Neuronal stem cell (in vitro differentiated cells): ENCODE measurements at regions not wholly inside any gene's neighbourhood (a gene's known extent, or its start where the extent isn't known, plus 50 kb on each side); places are given as distances from the start of the nearest gene placed in this dataset.

Experiments
- DNase-seq: peaks from one replicate; pipeline ENCODE4 v3.0.0-alpha.2; 2013; ENCODE audit warnings: low spot score
- H2AFZ ChIP-seq: one replicate; pipeline ENCODE4 v1.6.1; 2013; ENCODE audit warnings: mild to moderate bottlenecking, low read length, inconsistent platforms
- H2AK5ac ChIP-seq: 2 replicates; pipeline ENCODE4 v1.6.1; 2013; ENCODE audit warnings: low read depth, mild to moderate bottlenecking, inconsistent platforms, low read length, moderate library complexity, mixed read lengths
- H2BK120ac ChIP-seq: 2 replicates; pipeline ENCODE4 v1.6.1; 2013; ENCODE audit warnings: low read depth, mild to moderate bottlenecking, inconsistent platforms, low read length, moderate library complexity, mixed read lengths
- H2BK12ac ChIP-seq: one replicate; pipeline ENCODE4 v1.6.1; 2013; ENCODE audit warnings: low read length, inconsistent platforms
- H2BK15ac ChIP-seq: 2 replicates; pipeline ENCODE4 v1.6.1; 2013; ENCODE audit warnings: mild to moderate bottlenecking, low read length, inconsistent platforms, mixed read lengths
- H2BK5ac ChIP-seq: one replicate; pipeline ENCODE4 v1.6.1; 2013; ENCODE audit warnings: inconsistent platforms, mild to moderate bottlenecking, low read length, moderate library complexity
- H3K14ac ChIP-seq: one replicate; pipeline ENCODE4 v1.6.1; 2013; ENCODE audit warnings: low read length, inconsistent platforms
- H3K18ac ChIP-seq: 2 replicates; pipeline ENCODE4 v1.6.1; 2013; ENCODE audit warnings: low read length, inconsistent platforms
- H3K23ac ChIP-seq: 2 replicates; pipeline ENCODE4 v1.6.1; 2013; ENCODE audit warnings: low read depth, mild to moderate bottlenecking, mixed read lengths, low read length, inconsistent platforms; ENCODE audit not compliant: poor library complexity
- H3K27ac ChIP-seq: replicated peaks from 3 replicates; pipeline ENCODE4 v1.5.1; 2013; ENCODE audit warnings: low read length, inconsistent platforms
- H3K27me3 ChIP-seq, 3 experiments: 2 replicates each; pipeline ENCODE4 v1.6.1; 2013; ENCODE audit warnings: low read length in 3 of 3, mild to moderate bottlenecking in 2 of 3, inconsistent platforms in 1 of 3, low read depth in 1 of 3, mixed read lengths in 1 of 3, moderate library complexity in 1 of 3; ENCODE audit not compliant: control insufficient read depth in 3 of 3, insufficient read depth in 3 of 3
- H3K36me3 ChIP-seq, 2 donors: replicated peaks in 1 of 2; 2 replicates each; pipeline ENCODE4 v1.6.1; 2013; ENCODE audit warnings: low read length in 2 of 2; ENCODE audit not compliant: control insufficient read depth in 2 of 2, insufficient read depth in 2 of 2
- H3K4ac ChIP-seq: 2 replicates; pipeline ENCODE4 v1.6.1; 2013; ENCODE audit warnings: inconsistent platforms, mild to moderate bottlenecking, low read length, moderate library complexity
- H3K4me1 ChIP-seq, 2 donors: 1 replicate in 1 of 2; 2 replicates in 1 of 2; pipeline ENCODE4 v1.6.1; 2013; ENCODE audit warnings: low read length in 2 of 2, low read depth in 1 of 2; ENCODE audit not compliant: control insufficient read depth in 2 of 2, insufficient read depth in 1 of 2
- H3K4me2 ChIP-seq: one replicate; pipeline ENCODE4 v1.6.1; 2013; ENCODE audit warnings: mild to moderate bottlenecking, low read length, inconsistent platforms; ENCODE audit not compliant: insufficient read depth, poor library complexity, severe bottlenecking
- H3K4me3 ChIP-seq, 2 donors: 2 replicates each; pipeline ENCODE4 v1.5.1; 2013; ENCODE audit warnings: low read length in 2 of 2, mild to moderate bottlenecking in 2 of 2, inconsistent platforms in 1 of 2, moderate library complexity in 1 of 2
- H3K79me1 ChIP-seq: one replicate; pipeline ENCODE4 v1.6.1; 2013; ENCODE audit warnings: low read depth, mild to moderate bottlenecking, inconsistent platforms, low read length, moderate library complexity
- H3K9ac ChIP-seq: one replicate; pipeline ENCODE4 v1.6.1; 2013; ENCODE audit warnings: mild to moderate bottlenecking, low read depth, low read length, inconsistent platforms; ENCODE audit not compliant: poor library complexity
- H3K9me3 ChIP-seq, 2 donors: replicated peaks in 1 of 2; 2 replicates each; pipeline versions ENCODE3 to v1.6.1; 2013; ENCODE audit warnings: low read length in 2 of 2, mild to moderate bottlenecking in 2 of 2, inconsistent platforms in 1 of 2, low read depth in 1 of 2, mixed read lengths in 1 of 2, moderate library complexity in 1 of 2; ENCODE audit not compliant: control insufficient read depth in 2 of 2, insufficient read depth in 1 of 2
- H4K8ac ChIP-seq: one replicate; pipeline ENCODE4 v1.6.1; 2013; ENCODE audit warnings: low read depth, mild to moderate bottlenecking, inconsistent platforms, low read length, moderate library complexity
- H4K91ac ChIP-seq: one replicate; pipeline ENCODE4 v1.6.1; 2013; ENCODE audit warnings: low read length, low read depth, mild to moderate bottlenecking, inconsistent platforms; ENCODE audit not compliant: poor library complexity
- WGBS, 2 donors: extraction: QIAGEN DNeasy Blood & Tissue Kit; methylation state at CpG; one replicate each; pipeline ENCODE4 v1.1.7; 2013; ENCODE audit warnings: missing lambda C conversion rate in 2 of 2, mixed read lengths in 1 of 2; ENCODE audit not compliant: insufficient read length in 2 of 2, insufficient replicate concordance in 1 of 2; ENCODE audit errors: extremely low coverage in 2 of 2; 5-methylcytosine and 5-hydroxymethylcytosine counted together

GRCh38 chr5:164560216-164560615 is 1054.8 kb downstream of the MAT2B start:
- Histone ChIP-seq H3K9me3 (no peaks in the 10 kb centered on the region), H2BK12ac (no peak overlapping the region), H3K27ac (no peak overlapping the region), H3K4ac (no peak overlapping the region), H3K36me3 (no peaks in the 10 kb centered on the region), H3K4me2 (no peak overlapping the region), H2AK5ac (no peak overlapping the region), H3K18ac (no peak overlapping the region), H3K14ac (no peak overlapping the region), H2BK5ac (no peak overlapping the region), H3K9ac (no peak overlapping the region), H4K91ac (no peak overlapping the region), H3K79me1 (no peaks in the 10 kb centered on the region), H2BK15ac (no peak overlapping the region), H3K23ac (no peak overlapping the region), H4K8ac (no peak overlapping the region), H3K27me3 (no peaks in the 10 kb centered on the region), H2BK120ac (no peak overlapping the region), H3K4me1 (no peaks in the 10 kb centered on the region), H3K4me3 (no peak overlapping the region), H2AFZ (no peak overlapping the region)
- no peak for DNase-seq
- no CpG with 5 or more reads among the region's 4 CpGs for WGBS, 2 donors

GRCh38 chr5:164561933-164562872 is 1056.8 kb downstream of the MAT2B start:
- WGBS, 2 donors: no CpG with 5 or more reads among the region's 7 CpGs
- Histone ChIP-seq H2AK5ac (no peak overlapping the region), H2BK120ac (no peak overlapping the region)

GRCh38 chr5:164563370-164563769 is 1058.0 kb downstream of the MAT2B start:
- no peak overlapping the region for H2AK5ac ChIP-seq
- H2BK120ac ChIP-seq: no peak overlapping the region
- no peak overlapping the region for H3K27ac ChIP-seq
- no peak overlapping the region for H2BK15ac ChIP-seq
- H3K23ac ChIP-seq: no peak overlapping the region
- no peaks in the 10 kb centered on the region for H3K79me1 ChIP-seq
- no peak overlapping the region for H4K91ac ChIP-seq
- H3K4me2 ChIP-seq: no peak overlapping the region
- H3K18ac ChIP-seq: no peak overlapping the region
- no peak overlapping the region for H2BK12ac ChIP-seq
- WGBS, 2 donors: no CpG with 5 or more reads among the region's 1 CpG
- no peak overlapping the region for H3K4me3 ChIP-seq
- no peaks in the 10 kb centered on the region for H3K27me3 ChIP-seq
- no peak overlapping the region for H3K9ac ChIP-seq
- no peak for DNase-seq
- no peak overlapping the region for H3K4ac ChIP-seq
- no peaks in the 10 kb centered on the region for H3K9me3 ChIP-seq
- H4K8ac ChIP-seq: no peak overlapping the region
- H3K14ac ChIP-seq: no peak overlapping the region
- H3K4me1 ChIP-seq: no peaks in the 10 kb centered on the region
- H3K36me3 ChIP-seq: no peaks in the 10 kb centered on the region
- no peak overlapping the region for H2BK5ac ChIP-seq
- no peak overlapping the region for H2AFZ ChIP-seq

More at GRCh38 chr5:164561933-164562872, 1056.8 kb downstream of the MAT2B start:
- no peak overlapping the region for H3K4me3 ChIP-seq
- no peak overlapping the region for H2BK5ac ChIP-seq
- H3K27me3 ChIP-seq: no peaks in the 10 kb centered on the region
- no peaks in the 10 kb centered on the region for H3K4me1 ChIP-seq
- H2BK12ac ChIP-seq: no peak overlapping the region
- H3K18ac ChIP-seq: no peak overlapping the region
- no peaks in the 10 kb centered on the region for H3K9me3 ChIP-seq
- H3K4ac ChIP-seq: no peak overlapping the region
- no peak overlapping the region for H4K91ac ChIP-seq
- no peak overlapping the region for H3K9ac ChIP-seq
- no peak overlapping the region for H4K8ac ChIP-seq
- H3K36me3 ChIP-seq: no peaks in the 10 kb centered on the region
- no peak overlapping the region for H2BK15ac ChIP-seq
- H3K23ac ChIP-seq: no peak overlapping the region
- H2AFZ ChIP-seq: no peak overlapping the region
- DNase-seq: no peak
- no peaks in the 10 kb centered on the region for H3K79me1 ChIP-seq
- H3K4me2 ChIP-seq: no peak overlapping the region
- H3K14ac ChIP-seq: no peak overlapping the region
- no peak overlapping the region for H3K27ac ChIP-seq

- no CpG with 5 or more reads among the region's 2 CpGs for WGBS, 2 donors
- H3K27me3 ChIP-seq: no peaks in the 10 kb centered on the region
- peak overlapping the region; percentile 53 for H2AFZ ChIP-seq
- no peaks in the 10 kb centered on the region for H3K9me3 ChIP-seq
- H2BK120ac ChIP-seq: no peak overlapping the region
- DNase-seq: no peak
- H3K23ac ChIP-seq: no peak overlapping the region
- no peaks in the 10 kb centered on the region for H3K4me1 ChIP-seq
- H2AK5ac ChIP-seq: no peak overlapping the region
- no peak overlapping the region for H2BK5ac ChIP-seq
- no peak overlapping the region for H2BK15ac ChIP-seq
- no peak overlapping the region for H3K9ac ChIP-seq
- no peaks in the 10 kb centered on the region for H3K36me3 ChIP-seq
- no peak overlapping the region for H3K4me3 ChIP-seq
- no peak overlapping the region for H3K18ac ChIP-seq
- H3K27ac ChIP-seq: no peak overlapping the region
- H3K79me1 ChIP-seq: no peaks in the 10 kb centered on the region
- no peak overlapping the region for H3K4ac ChIP-seq
- no peak overlapping the region for H4K91ac ChIP-seq
- H3K4me2 ChIP-seq: no peak overlapping the region
- H3K14ac ChIP-seq: no peak overlapping the region
- no peak overlapping the region for H4K8ac ChIP-seq
- H2BK12ac ChIP-seq: no peak overlapping the region
Measured at GRCh38 chr5:164573397-164573796, 1068.0 kb downstream of the MAT2B start.
